MM.1S (cell line): ENCODE measurements at regions not wholly inside any gene's neighbourhood (a gene's known extent, or its start where the extent isn't known, plus 50 kb on each side); places are given as distances from the start of the nearest gene placed in this dataset.

Experiments
- EZH2 ChIP-seq: fragments of 300-600 bp; sonication (generic); optimal IDR thresholded peaks from 2 replicates; pipeline ENCODE3; 2017; ENCODE audit warnings: low read depth, mild to moderate bottlenecking, antibody characterized with exemption, low read length, mixed read lengths
- EZH2phosphoT487 ChIP-seq: fragments of 300-600 bp; sonication (generic); IDR thresholded peaks from 2 replicates; pipeline ENCODE4 v1.6.1; 2018; ENCODE audit warnings: antibody characterized with exemption, low read length
- TF ChIP-seq, protein P1 (sequence below): fragments of 300-600 bp; sonication (generic); IDR thresholded peaks from 2 replicates; pipeline ENCODE4 v1.5.1; 2016; ENCODE audit warnings: antibody characterized with exemption, low read length, mixed read lengths

DNA sequence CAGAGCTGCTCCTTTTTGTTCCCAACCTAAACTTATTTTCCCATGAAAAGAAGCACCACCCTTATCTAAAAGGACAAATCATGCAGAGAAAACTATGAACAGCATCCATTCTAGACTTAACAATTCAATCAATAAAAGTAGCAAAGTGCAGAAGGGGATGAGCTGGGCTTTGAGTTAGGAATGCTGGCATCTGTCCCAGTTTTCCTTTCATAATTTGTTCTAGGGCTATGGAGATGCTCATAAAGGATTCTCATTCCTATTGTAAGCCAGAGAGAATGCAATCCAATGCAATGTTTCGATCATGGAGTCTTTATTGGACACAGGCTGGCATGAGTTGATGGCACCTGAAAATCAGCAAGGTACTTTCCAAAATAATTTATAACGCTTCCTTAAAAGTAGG, 330.6 kb downstream of the VPS13C start:
- TF ChIP-seq, protein P1, sequence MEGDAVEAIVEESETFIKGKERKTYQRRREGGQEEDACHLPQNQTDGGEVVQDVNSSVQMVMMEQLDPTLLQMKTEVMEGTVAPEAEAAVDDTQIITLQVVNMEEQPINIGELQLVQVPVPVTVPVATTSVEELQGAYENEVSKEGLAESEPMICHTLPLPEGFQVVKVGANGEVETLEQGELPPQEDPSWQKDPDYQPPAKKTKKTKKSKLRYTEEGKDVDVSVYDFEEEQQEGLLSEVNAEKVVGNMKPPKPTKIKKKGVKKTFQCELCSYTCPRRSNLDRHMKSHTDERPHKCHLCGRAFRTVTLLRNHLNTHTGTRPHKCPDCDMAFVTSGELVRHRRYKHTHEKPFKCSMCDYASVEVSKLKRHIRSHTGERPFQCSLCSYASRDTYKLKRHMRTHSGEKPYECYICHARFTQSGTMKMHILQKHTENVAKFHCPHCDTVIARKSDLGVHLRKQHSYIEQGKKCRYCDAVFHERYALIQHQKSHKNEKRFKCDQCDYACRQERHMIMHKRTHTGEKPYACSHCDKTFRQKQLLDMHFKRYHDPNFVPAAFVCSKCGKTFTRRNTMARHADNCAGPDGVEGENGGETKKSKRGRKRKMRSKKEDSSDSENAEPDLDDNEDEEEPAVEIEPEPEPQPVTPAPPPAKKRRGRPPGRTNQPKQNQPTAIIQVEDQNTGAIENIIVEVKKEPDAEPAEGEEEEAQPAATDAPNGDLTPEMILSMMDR = no peak
- no peak for TF ChIP-seq EZH2phosphoT487
- no peak for TF ChIP-seq EZH2
